HAP-1 (cell line): ENCODE measurements at regions not wholly inside any gene's neighbourhood (a gene's known extent, or its start where the extent isn't known, plus 50 kb on each side); places are given as distances from the start of the nearest gene placed in this dataset.
"Not testable (repeated sequence)": the region's sequence is repeated elsewhere in the genome, so short reads cannot be mapped to it uniquely, and the experiment has no call there.

Experiments used
- DNase-seq, 2 experiments: peaks; one replicate each; pipeline ENCODE4 v3.0.0-alpha.2; 2016 to 2020; ENCODE audit warnings: low spot score in 2 of 2
- H3K27me3 ChIP-seq: fragments of 250-450 bp; sonication (Bioruptor Pico); 2 replicates; pipeline ENCODE4 v1.5.1; 2020; ENCODE audit warnings: low read depth, mild to moderate bottlenecking, moderate library complexity
- H3K36me3 ChIP-seq: fragments of 250-450 bp; sonication (Bioruptor Pico); replicated peaks from 2 replicates; pipeline ENCODE4 v1.5.1; 2020; ENCODE audit warnings: mild to moderate bottlenecking
- H3K4me1 ChIP-seq: fragments of 250-450 bp; sonication (Bioruptor Pico); 2 replicates; pipeline ENCODE4 v1.5.1; 2020; ENCODE audit warnings: mild to moderate bottlenecking
- H3K4me3 ChIP-seq: fragments of 250-450 bp; sonication (Bioruptor Pico); 2 replicates; pipeline ENCODE4 v1.5.1; 2020; ENCODE audit warnings: mild to moderate bottlenecking, moderate library complexity
- H3K9me3 ChIP-seq: fragments of 250-450 bp; sonication (Bioruptor Pico); 2 replicates; pipeline ENCODE4 v1.5.1; 2020; ENCODE audit warnings: mild to moderate bottlenecking, moderate library complexity
- in situ Hi-C: fragments of 300-500 bp; cut with MboI; formaldehyde crosslinking; loops from 3 replicates; pipeline ENCODE4 v1.14.3; 2020; ENCODE audit warnings: low sequenced_read_pairs, inconsistent platforms, mixed read lengths

- DNase-seq: no peak
- Histone ChIP-seq H3K9me3 (no peaks in the 10 kb centered on the region), H3K4me3 (no peak overlapping the region), H3K36me3 (no peaks in the 10 kb centered on the region), H3K27me3 (no peaks in the 10 kb centered on the region), H3K4me1 (no peaks in the 10 kb centered on the region)
- in situ Hi-C loops: no loop called here
Measured at GRCh38 chr1:172929006-172929405, 121.7 kb downstream of the TNFSF18 start.

GRCh38 chr1:172930142-172930541 lies 120.6 kb downstream of the TNFSF18 start:
- no peaks in the 10 kb centered on the region for H3K36me3 ChIP-seq
- no peaks in the 10 kb centered on the region for H3K4me1 ChIP-seq
- H3K9me3 ChIP-seq: no peaks in the 10 kb centered on the region
- H3K4me3 ChIP-seq: no peak overlapping the region
- H3K27me3 ChIP-seq: no peaks in the 10 kb centered on the region
- in situ Hi-C loops: no loop called here
- no peak for DNase-seq

GRCh38 chr1:172931340-172931739 lies 119.4 kb downstream of the TNFSF18 start:
- in situ Hi-C loops: no loop called here
- Histone ChIP-seq H3K9me3 (no peaks in the 10 kb centered on the region), H3K27me3 (no peaks in the 10 kb centered on the region), H3K4me3 (no peak overlapping the region), H3K4me1 (no peaks in the 10 kb centered on the region), H3K36me3 (no peaks in the 10 kb centered on the region)
- DNase-seq: no peak

- H3K4me1 ChIP-seq: no peaks in the 10 kb centered on the region
- DNase-seq: no peak
- no peaks in the 10 kb centered on the region for H3K9me3 ChIP-seq
- H3K27me3 ChIP-seq: no peaks in the 10 kb centered on the region
- no peak overlapping the region for H3K4me3 ChIP-seq
- no peaks in the 10 kb centered on the region for H3K36me3 ChIP-seq
- in situ Hi-C loops: no loop called here
Measured at GRCh38 chr1:172931761-172932160, 119.0 kb downstream of the TNFSF18 start.

GRCh38 chr1:172932981-172933380 lies 117.8 kb downstream of the TNFSF18 start:
- in situ Hi-C loops: no loop called here
- Histone ChIP-seq H3K36me3 (no peaks in the 10 kb centered on the region), H3K4me1 (no peaks in the 10 kb centered on the region), H3K9me3 (no peaks in the 10 kb centered on the region), H3K4me3 (no peak overlapping the region), H3K27me3 (no peaks in the 10 kb centered on the region; the same call in 1 of the 2 replicates)
- no peak for DNase-seq

GRCh38 chr1:172934417-172934762 lies 116.4 kb downstream of the TNFSF18 start:
- Histone ChIP-seq H3K4me3 (no peak overlapping the region), H3K36me3 (no peaks in the 10 kb centered on the region), H3K4me1 (no peaks in the 10 kb centered on the region), H3K9me3 (no peaks in the 10 kb centered on the region), H3K27me3 (no peaks in the 10 kb centered on the region; the same call in 1 of the 2 replicates)
- no peak for DNase-seq
- in situ Hi-C loops: no loop called here

- in situ Hi-C loops: no loop called here
- Histone ChIP-seq H3K9me3 (no peaks in the 10 kb centered on the region), H3K4me1 (peaks cover 2% of the 10 kb centered on the region), H3K4me3 (no peak overlapping the region), H3K36me3 (no peaks in the 10 kb centered on the region), H3K27me3 (no peaks in the 10 kb centered on the region; the same call in 1 of the 2 replicates)
- DNase-seq: no peak
Measured at GRCh38 chr1:172935062-172935592, 115.6 kb downstream of the TNFSF18 start.

- peaks cover 5% of the 10 kb centered on the region for H3K4me1 ChIP-seq
- H3K4me3 ChIP-seq: no peak overlapping the region
- H3K27me3 ChIP-seq: no peaks in the 10 kb centered on the region; the same call in 1 of the 2 replicates
- DNase-seq: no peak
- no peaks in the 10 kb centered on the region for H3K9me3 ChIP-seq
- in situ Hi-C loops: no loop called here
- H3K36me3 ChIP-seq: no peaks in the 10 kb centered on the region
Measured at GRCh38 chr1:172936088-172936645, 114.6 kb downstream of the TNFSF18 start.

GRCh38 chr1:172938681-172939080 lies 112.1 kb downstream of the TNFSF18 start:
- Histone ChIP-seq H3K4me1 (peaks cover 5% of the 10 kb centered on the region), H3K36me3 (no peaks in the 10 kb centered on the region), H3K27me3 (no peaks in the 10 kb centered on the region; the same call in 1 of the 2 replicates), H3K4me3 (no peak overlapping the region), H3K9me3 (0 out of 2 replicates have a peak, but pooled peaks cover 3% of the 10 kb centered on the region)
- in situ Hi-C loops: no loop called here
- no peak for DNase-seq

- no peak for DNase-seq
- Histone ChIP-seq H3K4me3 (no peak overlapping the region), H3K4me1 (peaks cover 5% of the 10 kb centered on the region), H3K9me3 (0 out of 2 replicates have a peak, but pooled peaks cover 3% of the 10 kb centered on the region), H3K27me3 (no peaks in the 10 kb centered on the region; the same call in 1 of the 2 replicates), H3K36me3 (no peaks in the 10 kb centered on the region)
- in situ Hi-C loops: no loop called here
Measured at GRCh38 chr1:172939475-172939874, 111.3 kb downstream of the TNFSF18 start.

- peak; percentile 13 to 47 for DNase-seq
- in situ Hi-C loops: no loop called here
- H3K36me3 ChIP-seq: no peaks in the 10 kb centered on the region
- H3K4me1 ChIP-seq: peaks cover 5% of the 10 kb centered on the region
- no peaks in the 10 kb centered on the region; the same call in 1 of the 2 replicates for H3K27me3 ChIP-seq
- H3K4me3 ChIP-seq: no peak overlapping the region
- 0 out of 2 replicates have a peak, but pooled peaks cover 3% of the 10 kb centered on the region for H3K9me3 ChIP-seq
Measured at GRCh38 chr1:172940174-172940855, 110.4 kb downstream of the TNFSF18 start.

- Histone ChIP-seq H3K36me3 (no peaks in the 10 kb centered on the region), H3K4me3 (no peak overlapping the region), H3K4me1 (peaks cover 5% of the 10 kb centered on the region), H3K9me3 (0 out of 2 replicates have a peak, but pooled peaks cover 3% of the 10 kb centered on the region), H3K27me3 (no peaks in the 10 kb centered on the region; the same call in 1 of the 2 replicates)
- no peak for DNase-seq
- in situ Hi-C loops: no loop called here
Measured at GRCh38 chr1:172941471-172941870, 109.3 kb downstream of the TNFSF18 start.

- Histone ChIP-seq H3K9me3 (0 out of 2 replicates have a peak, but pooled peaks cover 3% of the 10 kb centered on the region), H3K27me3 (no peaks in the 10 kb centered on the region; the same call in 1 of the 2 replicates), H3K36me3 (no peaks in the 10 kb centered on the region), H3K4me1 (peaks cover 5% of the 10 kb centered on the region), H3K4me3 (no peak overlapping the region)
- DNase-seq: no peak
- in situ Hi-C loops: no loop called here
Measured at GRCh38 chr1:172941945-172942344, 108.8 kb downstream of the TNFSF18 start.

- H3K27me3 ChIP-seq, H3K4me3 ChIP-seq, DNase-seq, H3K9me3 ChIP-seq, H3K36me3 ChIP-seq, in situ Hi-C loops, H3K4me1 ChIP-seq: not testable (repeated sequence)
Measured at GRCh38 chr1:172943138-172943537, 107.6 kb downstream of the TNFSF18 start.
